Trophoblast cell (in vitro differentiated cells and primary cell): ENCODE measurements at regions not wholly inside any gene's neighbourhood (a gene's known extent, or its start where the extent isn't known, plus 50 kb on each side); places are given as distances from the start of the nearest gene placed in this dataset.

Experiments
- DNase-seq, 2 donors: peaks; one replicate each; pipeline ENCODE4 v3.0.0-alpha.2; 2016
- H2AFZ ChIP-seq: 2 replicates; pipeline ENCODE4 v1.6.1; 2013; ENCODE audit warnings: low read length, moderate library complexity, mild to moderate bottlenecking; ENCODE audit not compliant: insufficient read depth, poor library complexity
- H2AK5ac ChIP-seq: 2 replicates; pipeline ENCODE4 v1.6.1; 2013; ENCODE audit warnings: mild to moderate bottlenecking, low read length
- H2BK120ac ChIP-seq: 2 replicates; pipeline ENCODE4 v1.6.1; 2013; ENCODE audit warnings: low read length, mild to moderate bottlenecking, moderate library complexity; ENCODE audit not compliant: insufficient read depth, poor library complexity
- H2BK12ac ChIP-seq: 2 replicates; pipeline ENCODE4 v1.6.1; 2013; ENCODE audit warnings: mild to moderate bottlenecking, low read length, moderate library complexity
- H2BK5ac ChIP-seq: 2 replicates; pipeline ENCODE4 v1.6.1; 2013; ENCODE audit warnings: low read length, low read depth, moderate library complexity, mild to moderate bottlenecking; ENCODE audit not compliant: poor library complexity
- H3K14ac ChIP-seq: 2 replicates; pipeline ENCODE4 v1.6.1; 2013; ENCODE audit warnings: mild to moderate bottlenecking, low read length
- H3K18ac ChIP-seq: 2 replicates; pipeline ENCODE4 v1.6.1; 2013; ENCODE audit warnings: mild to moderate bottlenecking, low read length
- H3K23ac ChIP-seq: 2 replicates; pipeline ENCODE4 v1.6.1; 2013; ENCODE audit warnings: low read length
- H3K27ac ChIP-seq: 2 replicates; pipeline ENCODE4 v1.5.1; 2013; ENCODE audit warnings: low read depth, mild to moderate bottlenecking, inconsistent platforms, low read length, moderate library complexity
- H3K27me3 ChIP-seq: 2 replicates; pipeline ENCODE4 v1.6.1; 2013; ENCODE audit warnings: inconsistent platforms, mild to moderate bottlenecking, low read length, moderate library complexity; ENCODE audit not compliant: insufficient read depth
- H3K36me3 ChIP-seq, 2 experiments: 1 replicate in 1 of 2; 2 replicates in 1 of 2; pipeline ENCODE4 v1.6.1; 2013; ENCODE audit warnings: low read length in 2 of 2, mild to moderate bottlenecking in 2 of 2, moderate library complexity in 1 of 2; ENCODE audit not compliant: insufficient read depth in 2 of 2, control insufficient read depth in 1 of 2
- H3K4ac ChIP-seq: 2 replicates; pipeline ENCODE4 v1.6.1; 2013; ENCODE audit warnings: low read depth, mild to moderate bottlenecking, low read length, moderate library complexity
- H3K4me1 ChIP-seq, 2 experiments: 1 replicate in 1 of 2; 2 replicates in 1 of 2; pipeline ENCODE4 v1.6.1; 2013; ENCODE audit warnings: low read length in 2 of 2, mild to moderate bottlenecking in 2 of 2, moderate library complexity in 1 of 2; ENCODE audit not compliant: insufficient read depth in 2 of 2, control insufficient read depth in 1 of 2
- H3K4me2 ChIP-seq: 2 replicates; pipeline ENCODE4 v1.6.1; 2013; ENCODE audit warnings: inconsistent platforms, mild to moderate bottlenecking, low read length, moderate library complexity
- H3K4me3 ChIP-seq: 2 replicates; pipeline ENCODE4 v1.5.1; 2013; ENCODE audit warnings: mild to moderate bottlenecking, low read depth, low read length, inconsistent platforms
- H3K79me1 ChIP-seq: one replicate; pipeline ENCODE4 v1.6.1; 2013; ENCODE audit warnings: low read length
- H3K79me2 ChIP-seq: 2 replicates; pipeline ENCODE4 v1.6.1; 2013; ENCODE audit warnings: low read length, mild to moderate bottlenecking; ENCODE audit not compliant: control insufficient read depth, insufficient read depth, poor library complexity
- H3K9ac ChIP-seq: 2 replicates; pipeline ENCODE4 v1.6.1; 2013; ENCODE audit warnings: mild to moderate bottlenecking, low read length
- H3K9me3 ChIP-seq: 2 replicates; pipeline ENCODE4 v1.6.1; 2013; ENCODE audit warnings: low read depth, mild to moderate bottlenecking, control low read depth, inconsistent platforms, low read length; ENCODE audit not compliant: insufficient read depth
- H4K12ac ChIP-seq: 2 replicates; pipeline ENCODE4 v1.6.1; 2013; ENCODE audit warnings: low read depth, mild to moderate bottlenecking, low read length, moderate library complexity
- H4K8ac ChIP-seq: 2 replicates; pipeline ENCODE4 v1.6.1; 2013; ENCODE audit warnings: low read depth, mild to moderate bottlenecking, low read length, moderate library complexity
- H4K91ac ChIP-seq: one replicate; pipeline ENCODE4 v1.6.1; 2013; ENCODE audit warnings: low read depth, mild to moderate bottlenecking, low read length, moderate library complexity
- WGBS: extraction: QIAGEN DNeasy Blood & Tissue Kit; methylation state at CpG from one replicate; pipeline ENCODE4 v1.1.7; 2013; ENCODE audit warnings: missing lambda C conversion rate; ENCODE audit not compliant: insufficient read length, insufficient coverage; ENCODE audit errors: extremely low coverage; 5-methylcytosine and 5-hydroxymethylcytosine counted together

- Histone ChIP-seq H3K27ac (no peak overlapping the region), H2BK120ac (no peak overlapping the region), H4K91ac (no peak overlapping the region), H3K4me2 (no peak overlapping the region), H4K12ac (no peak overlapping the region), H2AK5ac (no peak overlapping the region), H3K23ac (no peak overlapping the region), H3K18ac (no peak overlapping the region), H3K9ac (no peak overlapping the region), H3K9me3 (peaks cover 1% of the 10 kb centered on the region), H3K79me1 (no peaks in the 10 kb centered on the region), H3K36me3 (no peaks in the 10 kb centered on the region), H2BK5ac (no peak overlapping the region), H3K27me3 (no peaks in the 10 kb centered on the region), H2AFZ (no peak overlapping the region), H3K79me2 (no peaks in the 10 kb centered on the region), H3K14ac (no peak overlapping the region), H3K4ac (no peak overlapping the region), H4K8ac (no peak overlapping the region), H3K4me3 (no peak overlapping the region), H2BK12ac (no peak overlapping the region), H3K4me1 (no peaks in the 10 kb centered on the region)
- DNase-seq, result no peak
- WGBS, result no CpG with 5 or more reads among the region's 7 CpGs
Observed at GRCh38 chr2:122023059-122023864, 267.8 kb downstream of the TSN start.

GRCh38 chr2:122027510-122028217 lies 272.2 kb downstream of the TSN start:
- no peak for DNase-seq

DNA sequence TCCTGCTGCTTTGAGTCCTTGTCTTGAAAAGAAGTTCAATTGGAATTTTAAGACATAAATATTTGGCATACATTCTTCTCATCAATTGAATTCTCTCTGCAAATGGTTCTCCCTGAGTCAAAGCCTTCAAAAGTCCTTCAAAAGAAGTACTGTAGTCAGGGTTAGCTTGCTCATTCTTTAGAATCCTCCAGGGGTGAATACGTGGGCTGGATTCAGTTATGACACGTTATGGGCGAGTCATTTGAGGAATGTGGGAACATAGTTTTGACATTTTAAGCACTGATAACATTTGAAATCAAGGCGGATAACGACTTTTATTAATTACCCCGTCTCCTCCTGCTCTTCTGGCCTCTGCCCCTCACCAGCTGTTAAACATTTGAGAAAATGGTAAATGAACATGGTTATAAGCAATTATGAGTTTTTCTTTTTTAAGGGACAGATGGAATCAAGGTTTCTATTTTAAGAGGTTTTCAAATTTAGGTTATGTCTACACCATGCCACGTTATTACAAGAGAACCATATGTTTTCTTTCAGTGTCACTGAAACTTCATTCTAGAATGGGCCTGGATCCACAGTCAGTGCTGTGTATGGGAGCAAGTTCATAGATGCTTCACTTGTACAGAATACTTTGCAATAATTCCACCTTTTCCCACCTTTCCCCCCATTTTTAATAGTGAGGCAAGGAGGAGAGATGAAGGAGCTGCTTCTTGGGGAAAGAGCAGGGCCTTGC lies 273.1 kb downstream of the TSN start:
- Histone ChIP-seq H4K91ac (no peak overlapping the region), H3K18ac (no peak overlapping the region), H2BK12ac (no peak overlapping the region), H3K27me3 (no peaks in the 10 kb centered on the region), H2BK120ac (no peak overlapping the region), H3K9ac (no peak overlapping the region), H3K4me2 (no peak overlapping the region), H2BK5ac (no peak overlapping the region), H2AK5ac (no peak overlapping the region), H2AFZ (no peak overlapping the region), H4K8ac (no peak overlapping the region), H3K14ac (no peak overlapping the region), H3K9me3 (peaks cover 1% of the 10 kb centered on the region), H3K36me3 (no peaks in the 10 kb centered on the region), H3K79me2 (no peaks in the 10 kb centered on the region), H3K27ac (no peak overlapping the region), H3K4me1 (no peaks in the 10 kb centered on the region), H3K4ac (no peak overlapping the region), H3K4me3 (no peak overlapping the region), H3K79me1 (no peaks in the 10 kb centered on the region), H4K12ac (no peak overlapping the region), H3K23ac (no peak overlapping the region)
- no CpG with 5 or more reads among the region's 7 CpGs for WGBS
- DNase-seq, result peak in 1 of 2 donors; percentile 11

More at GRCh38 chr2:122027510-122028217, 272.2 kb downstream of the TSN start:
- Histone ChIP-seq H4K91ac (no peak overlapping the region), H3K36me3 (no peaks in the 10 kb centered on the region), H3K27me3 (no peaks in the 10 kb centered on the region), H2AFZ (no peak overlapping the region), H3K23ac (no peak overlapping the region), H2BK120ac (no peak overlapping the region), H3K18ac (no peak overlapping the region), H4K8ac (no peak overlapping the region), H2BK12ac (no peak overlapping the region), H3K27ac (no peak overlapping the region), H3K9ac (no peak overlapping the region), H3K14ac (no peak overlapping the region), H3K4me2 (no peak overlapping the region), H4K12ac (no peak overlapping the region), H3K4ac (no peak overlapping the region), H3K9me3 (peaks cover 1% of the 10 kb centered on the region), H3K4me3 (no peak overlapping the region), H3K4me1 (no peaks in the 10 kb centered on the region), H3K79me1 (no peaks in the 10 kb centered on the region), H3K79me2 (no peaks in the 10 kb centered on the region), H2BK5ac (no peak overlapping the region), H2AK5ac (no peak overlapping the region)
- WGBS, result no CpG with 5 or more reads among the region's 9 CpGs

- Histone ChIP-seq H3K14ac (no peak overlapping the region), H2BK5ac (no peak overlapping the region), H4K12ac (no peak overlapping the region), H3K27me3 (no peaks in the 10 kb centered on the region), H3K36me3 (no peaks in the 10 kb centered on the region), H3K4me3 (no peak overlapping the region), H3K18ac (no peak overlapping the region), H2AK5ac (no peak overlapping the region), H2BK12ac (no peak overlapping the region), H3K4me2 (no peak overlapping the region), H3K9ac (no peak overlapping the region), H3K4ac (no peak overlapping the region), H3K79me1 (no peaks in the 10 kb centered on the region), H3K9me3 (peaks cover 1% of the 10 kb centered on the region), H3K79me2 (no peaks in the 10 kb centered on the region), H2BK120ac (no peak overlapping the region), H2AFZ (no peak overlapping the region), H4K91ac (no peak overlapping the region), H3K4me1 (no peaks in the 10 kb centered on the region), H3K23ac (no peak overlapping the region), H4K8ac (no peak overlapping the region), H3K27ac (no peak overlapping the region)
- no peak for DNase-seq
- no CpG with 5 or more reads among the region's 7 CpGs for WGBS
Observed at GRCh38 chr2:122029456-122029855, 274.0 kb downstream of the TSN start.
